WERI-Rb-1 (cell line): ENCODE measurements at regions not wholly inside any gene's neighbourhood (a gene's known extent, or its start where the extent isn't known, plus 50 kb on each side); places are given as distances from the start of the nearest gene placed in this dataset.

Experiments
- DNase-seq: peaks from one replicate; pipeline ENCODE4 v3.0.0-alpha.2; 2020
- H3K27ac ChIP-seq: fragments of 250-450 bp; sonication (Bioruptor Pico); 2 replicates; pipeline ENCODE4 v1.5.1; 2020; ENCODE audit warnings: mild to moderate bottlenecking, moderate library complexity
- H3K27me3 ChIP-seq: fragments of 250-450 bp; sonication (Bioruptor Pico); 2 replicates; pipeline ENCODE4 v1.5.1; 2021; ENCODE audit warnings: mild to moderate bottlenecking, low read depth, moderate library complexity; ENCODE audit not compliant: insufficient read depth, severe bottlenecking
- H3K36me3 ChIP-seq: fragments of 250-450 bp; sonication (Bioruptor Pico); 2 replicates; pipeline ENCODE4 v1.5.1; 2020; ENCODE audit warnings: mild to moderate bottlenecking, moderate library complexity
- H3K4me3 ChIP-seq: 2 replicates; pipeline ENCODE4 v1.5.1; 2011; ENCODE audit warnings: low read depth, mild to moderate bottlenecking, control low read depth, low read length
- H3K9me3 ChIP-seq: fragments of 250-450 bp; sonication (Bioruptor Pico); 2 replicates; pipeline ENCODE4 v1.5.1; 2021; ENCODE audit warnings: mild to moderate bottlenecking, moderate library complexity; ENCODE audit not compliant: severe bottlenecking
- TF ChIP-seq, protein P1 (sequence below): IDR thresholded peaks from 2 replicates; pipeline ENCODE4 v1.5.1; 2011; ENCODE audit warnings: low read depth, mild to moderate bottlenecking, control low read depth, inconsistent platforms, low read length

DNA sequence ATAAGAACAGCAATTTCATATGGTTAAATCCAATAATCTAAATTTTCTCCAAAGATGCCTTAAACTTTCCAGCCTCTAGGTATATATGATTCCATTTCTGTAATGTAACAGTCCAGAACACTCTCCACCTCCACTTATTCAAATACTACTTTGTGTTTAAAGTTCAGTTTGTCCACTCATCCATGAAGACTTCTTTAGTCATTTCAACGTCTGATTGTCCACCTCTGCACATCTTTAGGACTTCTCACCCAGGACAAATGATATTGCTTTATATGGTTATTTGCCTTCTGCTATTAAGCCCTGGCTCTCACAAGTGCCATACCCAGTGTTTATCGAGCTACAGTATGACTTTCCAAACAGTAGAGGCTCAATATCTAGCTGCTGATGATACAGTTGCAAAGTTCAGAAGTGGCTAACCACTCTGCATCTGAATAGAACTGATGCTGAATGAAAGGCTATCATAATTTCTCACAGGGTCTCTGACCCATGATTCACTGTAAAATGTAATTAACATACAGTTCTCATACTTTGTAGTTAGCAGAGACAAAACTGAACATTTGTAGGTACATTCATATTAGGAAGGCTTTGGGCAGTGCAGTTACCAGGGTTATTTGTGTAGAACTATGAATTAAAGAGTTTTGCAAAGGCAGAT, 93.7 kb upstream of the MBNL1 start:
- DNase-seq = no peak
- Histone ChIP-seq H3K27me3 (peaks cover 38% of the 10 kb centered on the region), H3K36me3 (no peaks in the 10 kb centered on the region), H3K4me3 (no peak overlapping the region), H3K9me3 (no peaks in the 10 kb centered on the region), H3K27ac (no peak overlapping the region)
- TF ChIP-seq, protein P1, sequence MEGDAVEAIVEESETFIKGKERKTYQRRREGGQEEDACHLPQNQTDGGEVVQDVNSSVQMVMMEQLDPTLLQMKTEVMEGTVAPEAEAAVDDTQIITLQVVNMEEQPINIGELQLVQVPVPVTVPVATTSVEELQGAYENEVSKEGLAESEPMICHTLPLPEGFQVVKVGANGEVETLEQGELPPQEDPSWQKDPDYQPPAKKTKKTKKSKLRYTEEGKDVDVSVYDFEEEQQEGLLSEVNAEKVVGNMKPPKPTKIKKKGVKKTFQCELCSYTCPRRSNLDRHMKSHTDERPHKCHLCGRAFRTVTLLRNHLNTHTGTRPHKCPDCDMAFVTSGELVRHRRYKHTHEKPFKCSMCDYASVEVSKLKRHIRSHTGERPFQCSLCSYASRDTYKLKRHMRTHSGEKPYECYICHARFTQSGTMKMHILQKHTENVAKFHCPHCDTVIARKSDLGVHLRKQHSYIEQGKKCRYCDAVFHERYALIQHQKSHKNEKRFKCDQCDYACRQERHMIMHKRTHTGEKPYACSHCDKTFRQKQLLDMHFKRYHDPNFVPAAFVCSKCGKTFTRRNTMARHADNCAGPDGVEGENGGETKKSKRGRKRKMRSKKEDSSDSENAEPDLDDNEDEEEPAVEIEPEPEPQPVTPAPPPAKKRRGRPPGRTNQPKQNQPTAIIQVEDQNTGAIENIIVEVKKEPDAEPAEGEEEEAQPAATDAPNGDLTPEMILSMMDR = no peak

GRCh38 chr3:152175528-152175889, 93.2 kb upstream of the MBNL1 start:
- Histone ChIP-seq H3K36me3 (no peaks in the 10 kb centered on the region), H3K27ac (no peak overlapping the region), H3K4me3 (no peak overlapping the region), H3K27me3 (peaks cover 38% of the 10 kb centered on the region), H3K9me3 (no peaks in the 10 kb centered on the region)
- TF ChIP-seq, protein P1 = no peak
- no peak for DNase-seq

DNA sequence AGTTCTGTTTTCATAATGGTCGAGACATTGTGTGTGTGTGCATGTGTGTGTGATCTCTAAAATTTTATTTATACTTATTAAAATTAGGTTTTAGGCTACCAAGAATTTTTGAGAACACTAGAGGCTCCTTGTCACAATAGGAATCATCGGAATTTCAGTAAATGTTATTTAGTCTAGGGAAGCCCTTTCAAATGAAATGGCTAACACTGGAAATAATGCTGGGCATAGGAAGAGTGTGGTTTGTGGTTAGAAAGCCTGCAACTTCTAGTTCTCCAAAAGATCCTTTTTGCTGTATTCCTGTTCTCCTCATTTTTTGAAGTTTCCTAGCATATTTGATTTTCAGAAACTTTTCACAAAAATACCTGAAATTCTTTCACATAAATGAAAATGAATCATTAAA, 92.5 kb upstream of the MBNL1 start:
- TF ChIP-seq, protein P1 = no peak
- no peak for DNase-seq
- Histone ChIP-seq H3K9me3 (no peaks in the 10 kb centered on the region), H3K4me3 (no peak overlapping the region), H3K27ac (no peak overlapping the region), H3K27me3 (peaks cover 38% of the 10 kb centered on the region), H3K36me3 (no peaks in the 10 kb centered on the region)

DNA sequence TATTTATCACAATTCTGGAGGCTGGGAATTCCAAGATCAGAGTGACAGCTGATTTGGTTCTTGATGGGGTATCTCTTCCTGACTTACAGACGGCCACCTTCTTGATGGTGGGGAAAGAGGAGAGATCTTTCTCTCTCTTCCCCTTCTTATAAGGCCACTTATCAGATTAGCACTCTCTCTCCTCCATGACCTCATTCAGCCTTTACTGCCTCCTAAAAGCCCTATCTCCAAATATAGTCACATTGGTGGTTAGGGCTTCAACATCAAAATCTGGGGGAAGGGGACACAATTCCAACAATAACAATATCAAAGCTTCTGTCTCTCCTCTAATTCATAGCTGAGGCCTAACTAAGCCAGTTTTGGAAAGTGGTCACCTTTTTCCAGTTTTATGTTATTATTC, 91.7 kb upstream of the MBNL1 start:
- Histone ChIP-seq H3K27ac (no peak overlapping the region), H3K27me3 (peaks cover 40% of the 10 kb centered on the region), H3K36me3 (no peaks in the 10 kb centered on the region), H3K4me3 (no peak overlapping the region), H3K9me3 (no peaks in the 10 kb centered on the region)
- TF ChIP-seq, protein P1 = no peak
- DNase-seq = no peak

GRCh38 chr3:152177757-152178156, 91.0 kb upstream of the MBNL1 start:
- H3K9me3 ChIP-seq = no peaks in the 10 kb centered on the region
- H3K27me3 ChIP-seq = peaks cover 32% of the 10 kb centered on the region
- H3K4me3 ChIP-seq = no peak overlapping the region
- TF ChIP-seq, protein P1 = no peak
- H3K27ac ChIP-seq = no peak overlapping the region
- no peaks in the 10 kb centered on the region for H3K36me3 ChIP-seq
- no peak for DNase-seq

GRCh38 chr3:152183473-152183872, 85.3 kb upstream of the MBNL1 start:
- DNase-seq = peak; percentile 36

More at GRCh38 chr3:152183473-152183872, 85.3 kb upstream of the MBNL1 start:
- TF ChIP-seq, protein P1 = peak; percentile 75
- peaks cover 47% of the 10 kb centered on the region for H3K27me3 ChIP-seq
- H3K4me3 ChIP-seq = no peak overlapping the region
- H3K36me3 ChIP-seq = no peaks in the 10 kb centered on the region
- H3K27ac ChIP-seq = no peak overlapping the region
- H3K9me3 ChIP-seq = no peaks in the 10 kb centered on the region
